ENCODE measurements at regions not wholly inside any gene's neighbourhood (a gene's known extent, or its start where the extent isn't known, plus 50 kb on each side); places are given as distances from the start of the nearest gene placed in this dataset.
A peak's percentile ranks its signal among the peaks of the same experiment; 100 is the strongest.

DNA sequence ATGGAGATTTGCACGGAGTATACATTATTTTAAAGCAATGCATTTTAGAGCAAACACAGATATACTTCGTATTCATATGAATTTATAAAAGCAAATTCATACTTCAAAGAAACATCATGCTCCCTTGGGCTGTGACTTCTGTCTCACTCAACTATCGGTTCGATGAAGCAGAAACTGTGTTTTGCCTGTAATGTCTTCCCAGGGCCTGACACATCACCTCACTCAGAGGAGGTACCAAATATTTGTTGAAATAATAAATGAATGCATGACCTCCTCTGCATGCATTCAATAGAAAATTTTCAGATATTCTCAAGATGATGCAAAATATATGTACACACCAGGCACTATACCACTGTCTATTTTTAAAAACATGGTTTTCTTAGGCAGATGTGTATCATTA is 432.7 kb downstream of the EFNB2 start:
- Histone ChIP-seq H3K4me1 (peaks cover 0 to 17% (median 0%) of the 10 kb centered on the region in 9 donors), H3K9me3 (no peaks in the 10 kb centered on the region), H3K27ac (no peak overlapping the region), H3K4me3 (no peak overlapping the region), H3K36me3 (no peaks in the 10 kb centered on the region), H3K27me3 (no peaks in the 10 kb centered on the region)
- 96% methylated on average over 4 of the region's 4 CpGs for WGBS, 2 donors
- ATAC-seq (no peak), DNase-seq (no peak)
- TF ChIP-seq CTCF (IDR thresholded peaks at IDR 0.05), result no peak
- intact Hi-C loops (cut with DNase I), result no loop called here

DNA sequence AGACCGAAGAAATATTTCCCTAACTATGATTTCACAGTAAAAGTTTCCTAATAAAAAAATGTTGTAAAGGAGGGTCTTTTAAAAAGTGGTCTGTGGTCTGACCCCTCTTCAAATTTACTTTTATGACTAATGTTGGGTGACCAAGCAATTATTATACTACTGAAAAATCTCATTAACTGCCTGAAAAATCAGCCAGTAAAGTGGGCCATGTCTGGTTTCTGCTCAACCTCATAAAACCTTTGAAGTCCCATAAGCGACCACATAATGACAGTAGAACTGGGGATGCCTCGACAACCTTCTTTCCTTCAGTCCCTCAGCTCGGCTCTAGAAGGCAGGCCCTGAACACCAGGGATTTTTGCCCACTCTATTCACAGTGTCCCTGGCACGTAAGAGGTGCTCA is 434.3 kb downstream of the EFNB2 start:
- Histone ChIP-seq H3K4me1 (peaks cover 0 to 17% (median 0%) of the 10 kb centered on the region in 9 donors), H3K9me3 (no peaks in the 10 kb centered on the region), H3K4me3 (no peak overlapping the region), H3K27ac (no peak overlapping the region), H3K36me3 (no peaks in the 10 kb centered on the region), H3K27me3 (no peaks in the 10 kb centered on the region)
- intact Hi-C loops (cut with DNase I), result no loop called here
- DNase-seq, result no peak
- no peak for ATAC-seq
- no peak for TF ChIP-seq CTCF (IDR thresholded peaks at IDR 0.05)
- WGBS, 2 donors, result 85 to 87% methylated on average over 5 of the region's 5 CpGs

DNA sequence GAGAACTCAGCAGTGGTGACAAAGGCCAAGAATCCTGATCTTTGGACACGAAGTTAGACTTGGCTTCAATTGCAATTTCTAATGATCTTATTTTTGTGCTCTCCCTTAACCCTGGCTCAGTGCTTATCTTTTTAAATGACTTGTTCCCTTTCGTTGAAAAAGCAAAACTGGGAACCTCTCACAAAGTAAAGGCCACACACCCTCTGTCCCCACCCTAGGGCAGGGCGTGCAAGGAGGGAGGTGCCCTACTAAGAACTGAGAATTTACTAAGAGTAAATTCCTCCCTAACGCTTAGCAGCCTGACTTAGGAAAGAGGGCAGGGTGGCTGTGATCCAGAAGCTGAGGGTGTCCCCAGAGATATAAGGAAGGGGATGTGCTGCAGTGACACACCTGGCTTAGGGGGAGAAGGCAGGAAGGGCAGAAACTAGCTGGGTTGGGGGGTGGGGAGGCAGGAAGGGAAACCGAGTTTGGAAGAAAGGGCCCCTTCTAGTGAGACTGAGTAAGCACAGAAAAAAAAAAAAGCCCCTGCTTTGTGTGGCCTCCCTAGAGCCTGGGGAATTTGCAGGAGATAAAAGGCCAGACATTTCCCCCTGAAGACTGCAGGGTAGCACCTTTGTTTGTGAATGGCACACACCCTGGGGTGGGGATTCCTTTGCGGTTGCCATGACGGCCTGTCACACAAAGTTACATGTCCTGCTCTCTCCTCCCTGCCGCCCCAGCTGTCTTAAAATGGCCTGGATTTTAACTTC is 435.1 kb downstream of the EFNB2 start:
- no peak for TF ChIP-seq CTCF (IDR thresholded peaks at IDR 0.05)

GRCh38 chr13:106099765-106100164 is 435.7 kb downstream of the EFNB2 start:
- Histone ChIP-seq H3K9me3 (no peaks in the 10 kb centered on the region), H3K27me3 (no peaks in the 10 kb centered on the region), H3K27ac (no peak overlapping the region), H3K36me3 (no peaks in the 10 kb centered on the region), H3K4me3 (no peak overlapping the region), H3K4me1 (peaks cover 0 to 17% (median 0%) of the 10 kb centered on the region in 9 donors)
- ATAC-seq (peak in 1 of 8 donors; percentile 29), DNase-seq (no peak)
- TF ChIP-seq CTCF (IDR thresholded peaks at IDR 0.05), result no peak
- intact Hi-C loops (cut with DNase I), result no loop called here
- WGBS, 2 donors, result 80 to 87% methylated on average over 13 of the region's 13 CpGs

More for the DNA sequence above, 435.1 kb downstream of the EFNB2 start:
- H3K4me3 ChIP-seq, result no peak overlapping the region
- H3K9me3 ChIP-seq, result no peaks in the 10 kb centered on the region
- DNase-seq (peak in 1 of 2 donors; percentile 19), ATAC-seq (peak; percentile 33 to 82 (median 72))
- peaks cover 0 to 17% (median 0%) of the 10 kb centered on the region in 9 donors for H3K4me1 ChIP-seq
- intact Hi-C loops (cut with DNase I), result no loop called here
- no peak overlapping the region for H3K27ac ChIP-seq
- no peaks in the 10 kb centered on the region for H3K36me3 ChIP-seq
- no peaks in the 10 kb centered on the region for H3K27me3 ChIP-seq
- 40 to 51% methylated on average over 8 of the region's 8 CpGs for WGBS, 2 donors
